GM12878 (cell line): ENCODE measurements at regions not wholly inside any gene's neighbourhood (a gene's known extent, or its start where the extent isn't known, plus 50 kb on each side); places are given as distances from the start of the nearest gene placed in this dataset.

Experiments
- BCLAF1 ChIP-seq: fragments of 450-650 bp; IDR thresholded peaks from 2 replicates; pipeline ENCODE4 v1.6.1; 2017; ENCODE audit warnings: antibody characterized with exemption, mild to moderate bottlenecking, moderate library complexity
- GATAD2B ChIP-seq: fragments of 450-650 bp; conservative IDR thresholded peaks from 2 replicates; pipeline ENCODE4 v1.6.1; 2017; ENCODE audit warnings: low read depth, mild to moderate bottlenecking, moderate library complexity
- LARP7 ChIP-seq: fragments of 450-650 bp; IDR thresholded peaks from 2 replicates; pipeline ENCODE4 v1.6.1; 2017; ENCODE audit warnings: mild to moderate bottlenecking
- PAX8 ChIP-seq: fragments of 450-650 bp; IDR thresholded peaks from 2 replicates; pipeline ENCODE4 v1.6.1; 2017; ENCODE audit warnings: mild to moderate bottlenecking, moderate library complexity
- PRDM15 ChIP-seq: fragments of 450-650 bp; formaldehyde crosslinking; IDR thresholded peaks from 2 replicates; pipeline ENCODE4 v1.4.0; 2020; ENCODE audit warnings: mild to moderate bottlenecking, moderate library complexity
- ZNF592 ChIP-seq: fragments of 450-650 bp; IDR thresholded peaks from 2 replicates; pipeline ENCODE4 v1.6.1; 2017; ENCODE audit warnings: mild to moderate bottlenecking, moderate library complexity
- TF ChIP-seq, protein P1 (sequence below): fragments of 150-350 bp; IDR thresholded peaks from 2 replicates; pipeline ENCODE4 v1.6.1; 2014; ENCODE audit warnings: mild to moderate bottlenecking, low read depth, low read length

- TF ChIP-seq, protein P1, sequence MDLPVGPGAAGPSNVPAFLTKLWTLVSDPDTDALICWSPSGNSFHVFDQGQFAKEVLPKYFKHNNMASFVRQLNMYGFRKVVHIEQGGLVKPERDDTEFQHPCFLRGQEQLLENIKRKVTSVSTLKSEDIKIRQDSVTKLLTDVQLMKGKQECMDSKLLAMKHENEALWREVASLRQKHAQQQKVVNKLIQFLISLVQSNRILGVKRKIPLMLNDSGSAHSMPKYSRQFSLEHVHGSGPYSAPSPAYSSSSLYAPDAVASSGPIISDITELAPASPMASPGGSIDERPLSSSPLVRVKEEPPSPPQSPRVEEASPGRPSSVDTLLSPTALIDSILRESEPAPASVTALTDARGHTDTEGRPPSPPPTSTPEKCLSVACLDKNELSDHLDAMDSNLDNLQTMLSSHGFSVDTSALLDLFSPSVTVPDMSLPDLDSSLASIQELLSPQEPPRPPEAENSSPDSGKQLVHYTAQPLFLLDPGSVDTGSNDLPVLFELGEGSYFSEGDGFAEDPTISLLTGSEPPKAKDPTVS, result no peak
- TF ChIP-seq PRDM15 (CRISPR knock-in tag) (no peak), LARP7 (no peak), ZNF592 (no peak), GATAD2B (no peak), BCLAF1 (no peak), PAX8 (no peak)
Observed at GRCh38 chr5:6833406-6833805, 120.2 kb downstream of the TENT4A start (continued).
